ENCODE measurements at regions not wholly inside any gene's neighbourhood (a gene's known extent, or its start where the extent isn't known, plus 50 kb on each side); places are given as distances from the start of the nearest gene placed in this dataset.

DNA sequence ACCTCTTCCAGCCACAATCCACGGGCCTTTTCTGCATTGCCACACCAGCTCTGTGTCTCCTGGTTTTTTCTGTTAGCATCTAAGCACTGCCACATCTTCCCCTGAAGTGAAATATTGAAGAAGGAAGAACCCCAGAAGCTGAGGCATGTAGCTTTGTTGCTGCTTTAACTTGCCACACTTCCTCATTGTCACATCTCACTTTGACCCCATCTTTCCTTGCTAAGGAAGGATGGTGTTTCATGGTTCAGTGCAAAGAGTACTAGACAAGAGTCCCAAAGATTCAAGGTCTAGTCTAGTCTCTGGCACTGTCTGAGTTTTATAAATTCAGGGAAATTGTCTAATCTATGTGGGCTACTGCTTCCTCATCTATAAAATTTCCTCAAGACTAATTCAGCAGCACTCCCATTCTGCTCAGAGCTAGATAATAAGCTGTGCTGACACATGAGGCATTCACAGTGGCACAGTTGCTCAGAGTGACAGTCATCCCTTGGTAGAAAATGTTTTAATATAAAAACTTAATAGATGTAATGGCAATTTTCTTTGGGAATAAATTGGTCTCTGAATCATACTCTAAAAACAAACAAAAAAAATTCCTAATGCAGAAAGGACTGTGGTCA, 483.0 kb upstream of the ID2 start:
- TF ChIP-seq, protein P1, sequence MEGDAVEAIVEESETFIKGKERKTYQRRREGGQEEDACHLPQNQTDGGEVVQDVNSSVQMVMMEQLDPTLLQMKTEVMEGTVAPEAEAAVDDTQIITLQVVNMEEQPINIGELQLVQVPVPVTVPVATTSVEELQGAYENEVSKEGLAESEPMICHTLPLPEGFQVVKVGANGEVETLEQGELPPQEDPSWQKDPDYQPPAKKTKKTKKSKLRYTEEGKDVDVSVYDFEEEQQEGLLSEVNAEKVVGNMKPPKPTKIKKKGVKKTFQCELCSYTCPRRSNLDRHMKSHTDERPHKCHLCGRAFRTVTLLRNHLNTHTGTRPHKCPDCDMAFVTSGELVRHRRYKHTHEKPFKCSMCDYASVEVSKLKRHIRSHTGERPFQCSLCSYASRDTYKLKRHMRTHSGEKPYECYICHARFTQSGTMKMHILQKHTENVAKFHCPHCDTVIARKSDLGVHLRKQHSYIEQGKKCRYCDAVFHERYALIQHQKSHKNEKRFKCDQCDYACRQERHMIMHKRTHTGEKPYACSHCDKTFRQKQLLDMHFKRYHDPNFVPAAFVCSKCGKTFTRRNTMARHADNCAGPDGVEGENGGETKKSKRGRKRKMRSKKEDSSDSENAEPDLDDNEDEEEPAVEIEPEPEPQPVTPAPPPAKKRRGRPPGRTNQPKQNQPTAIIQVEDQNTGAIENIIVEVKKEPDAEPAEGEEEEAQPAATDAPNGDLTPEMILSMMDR (IDR thresholded peaks at IDR 0.05; ENCODE audit: low read depth, low read length) = no peak
- TF ChIP-seq POLR2A (IDR thresholded peaks at IDR 0.05; ENCODE audit: extremely low read depth, insufficient read length) = no peak
- no peak for TF ChIP-seq MYC (IDR thresholded peaks at IDR 0.05; ENCODE audit: low read depth, low read length)
- TF ChIP-seq, protein P2, sequence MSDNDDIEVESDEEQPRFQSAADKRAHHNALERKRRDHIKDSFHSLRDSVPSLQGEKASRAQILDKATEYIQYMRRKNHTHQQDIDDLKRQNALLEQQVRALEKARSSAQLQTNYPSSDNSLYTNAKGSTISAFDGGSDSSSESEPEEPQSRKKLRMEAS (IDR thresholded peaks at IDR 0.05; ENCODE audit: low read depth, low read length) = no peak

All from NB4 (cell line).